ENCODE measurements at regions not wholly inside any gene's neighbourhood (a gene's known extent, or its start where the extent isn't known, plus 50 kb on each side); places are given as distances from the start of the nearest gene placed in this dataset.

DNA sequence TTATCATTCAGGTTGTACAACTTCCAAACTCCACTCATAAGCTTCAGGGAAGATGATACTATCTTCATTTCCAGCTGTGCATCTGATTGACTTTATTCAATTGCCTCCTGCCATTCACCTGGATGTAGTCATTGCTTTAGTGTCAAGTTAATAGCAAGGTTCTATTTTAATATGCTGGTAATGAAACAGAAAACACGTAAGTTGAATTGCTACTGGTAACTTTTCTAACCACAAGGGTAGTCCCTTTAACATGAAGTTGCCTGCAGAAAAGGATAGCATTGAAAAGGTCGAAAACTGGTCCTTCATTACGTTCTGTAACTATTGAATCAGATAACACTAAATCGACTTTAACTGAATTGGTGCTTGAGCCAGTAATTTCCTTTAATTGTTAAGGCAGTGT lies 459.4 kb upstream of the CDH6 start:
- no peak overlapping the region for H4K5ac ChIP-seq (ENCODE audit: insufficient read length, low read depth, low read length)
- no peak overlapping the region for H2AK5ac ChIP-seq (ENCODE audit: low read depth, low read length)
- no peak overlapping the region for H3K56ac ChIP-seq (replicated peaks; ENCODE audit: insufficient read length, low read depth, low read length)
- no peaks in the 10 kb centered on the region for H3K9me3 ChIP-seq (ENCODE audit: insufficient read depth in 2 of 2, low read depth in 1 of 2, low read length in 1 of 2)
- DNase-seq (ENCODE audit: low read depth in 1 of 2, low spot score in 2 of 2): no peak
- H3K23me2 ChIP-seq (ENCODE audit: low read depth, low read length): no peaks in the 10 kb centered on the region; the same call in 1 of the 2 replicates
- H3K79me2 ChIP-seq (ENCODE audit: control insufficient read depth in 1 of 2, insufficient read depth in 2 of 2, low read length in 2 of 2): no peaks in the 10 kb centered on the region
- no peak overlapping the region for H3K9ac ChIP-seq (replicated peaks in 1 of 4; ENCODE audit: extremely low read depth in 1 of 4, low read depth in 3 of 4, low read length in 3 of 4)
- H2BK120ac ChIP-seq (replicated peaks; ENCODE audit: low read depth, low read length): no peak overlapping the region
- H2BK5ac ChIP-seq (ENCODE audit: low read depth, low read length): no peak overlapping the region
- ChIA-PET POLR2A (ENCODE audit: partially characterized antibody) (no interaction called here), CTCF (ENCODE audit: partially characterized antibody) (no interaction called here)
- 91% methylated on average over 4 of the region's 4 CpGs; no CpG with 5 or more reads in 1 of the 2 experiments for WGBS, 2 experiments (ENCODE audit: extremely low coverage in 1 of 2, insufficient coverage in 1 of 2, insufficient read length in 1 of 2, insufficient replicate concordance in 2 of 2, low coverage in 1 of 2, low lambda C conversion rate in 2 of 2, missing lambda C conversion rate in 1 of 2)
- H3K4me3 ChIP-seq (ENCODE audit: extremely low read depth in 1 of 4, insufficient read depth in 2 of 4, low read depth in 3 of 4, low read length in 4 of 4): no peak overlapping the region
- FAIRE-seq: no peak
- H2BK12ac ChIP-seq (ENCODE audit: low read depth, low read length): no peak overlapping the region
- no peak overlapping the region for H4K91ac ChIP-seq (replicated peaks; ENCODE audit: insufficient read length, low read length)
- H2BK20ac ChIP-seq (ENCODE audit: low read length): no peak overlapping the region
- H3K23ac ChIP-seq (ENCODE audit: insufficient read length): no peak overlapping the region
- 0 out of 2 replicates have a peak overlapping the region, but pooled peaks have one; percentile 5 for H2AFZ ChIP-seq (ENCODE audit: low read length)
- no peak overlapping the region for H3K4me2 ChIP-seq (ENCODE audit: insufficient read depth in 1 of 2, low read depth in 2 of 2, low read length in 2 of 2)
- no peak overlapping the region for H3K27ac ChIP-seq (ENCODE audit: low read depth, low read length)
- no peak overlapping the region for H4K8ac ChIP-seq (ENCODE audit: extremely low read depth, insufficient read depth, low read length)
- H3K79me1 ChIP-seq (ENCODE audit: low read depth, low read length): no peaks in the 10 kb centered on the region
- no peaks in the 10 kb centered on the region for H3K36me3 ChIP-seq (ENCODE audit: control insufficient read depth in 2 of 4, insufficient read depth in 4 of 4, low read length in 3 of 4)
- no peaks in the 10 kb centered on the region for H4K20me1 ChIP-seq (replicated peaks in 1 of 2; ENCODE audit: control insufficient read depth in 1 of 2, insufficient read depth in 2 of 2, low read length in 2 of 2)
- H3K18ac ChIP-seq (ENCODE audit: extremely low read depth, low read length): no peak overlapping the region
- H3K4ac ChIP-seq (replicated peaks; ENCODE audit: insufficient read length, low read depth, low read length): no peak overlapping the region
- no peak overlapping the region for H2BK15ac ChIP-seq (ENCODE audit: low read length)
- H3K14ac ChIP-seq (ENCODE audit: insufficient read length): no peak overlapping the region
- H3K4me1 ChIP-seq (replicated peaks in 1 of 4; ENCODE audit: control insufficient read depth in 3 of 4, insufficient read depth in 4 of 4, low read length in 3 of 4): no peaks in the 10 kb centered on the region
- no peaks in the 10 kb centered on the region for H3K27me3 ChIP-seq (replicated peaks in 1 of 4; ENCODE audit: control insufficient read depth in 3 of 4, extremely low read depth in 1 of 4, insufficient read depth in 3 of 4, low read length in 3 of 4)
- no peak for TF ChIP-seq RAD21 (IDR thresholded peaks at IDR 0.05 in 1 of 2, conservative IDR thresholded peaks at IDR 0.05 in 1 of 2; ENCODE audit: low read depth in 2 of 2, low read length in 2 of 2)
- no peak for TF ChIP-seq POLR2AphosphoS5 (IDR thresholded peaks at IDR 0.05; ENCODE audit: low read depth, low read length)
- TF ChIP-seq SUZ12 (IDR thresholded peaks at IDR 0.05; ENCODE audit: low read length): no peak
- TF ChIP-seq TEAD4 (IDR thresholded peaks at IDR 0.05; ENCODE audit: low read depth, low read length): no peak
- no peak for TF ChIP-seq GABPA (IDR thresholded peaks at IDR 0.05; ENCODE audit: borderline replicate concordance, insufficient read depth, low read length)
- no peak for TF ChIP-seq NANOG (IDR thresholded peaks at IDR 0.05; ENCODE audit: insufficient read depth, low read depth, low read length, poor library complexity, severe bottlenecking)
- no peak for TF ChIP-seq RXRA (IDR thresholded peaks at IDR 0.05; ENCODE audit: insufficient read depth, low read depth, low read length)
- TF ChIP-seq NRF1 (IDR thresholded peaks at IDR 0.05; ENCODE audit: low read depth, low read length): no peak
- no peak for TF ChIP-seq FOSL1 (IDR thresholded peaks at IDR 0.05; ENCODE audit: insufficient read depth, low read depth, low read length)
- no peak for TF ChIP-seq SP4 (IDR thresholded peaks at IDR 0.05; ENCODE audit: low read length)
- no peak for TF ChIP-seq SP2 (IDR thresholded peaks at IDR 0.05; ENCODE audit: low read length)
- TF ChIP-seq SIN3A (conservative IDR thresholded peaks at IDR 0.05 in 1 of 2, IDR thresholded peaks at IDR 0.05 in 1 of 2; ENCODE audit: low read depth in 1 of 2, low read length in 2 of 2): no peak
- TF ChIP-seq CTBP2 (IDR thresholded peaks at IDR 0.05; ENCODE audit: borderline replicate concordance, insufficient read depth, insufficient read length, low read length): no peak
- TF ChIP-seq GTF2F1 (IDR thresholded peaks at IDR 0.05; ENCODE audit: borderline replicate concordance, low read depth, low read length): no peak

Data from H1 (cell line).